DND-41 (cell line): ENCODE measurements at regions not wholly inside any gene's neighbourhood (a gene's known extent, or its start where the extent isn't known, plus 50 kb on each side); places are given as distances from the start of the nearest gene placed in this dataset.
A peak's percentile ranks its signal among the peaks of the same experiment; 100 is the strongest.

ENCODE experiments used
- ATAC-seq: fragments of 200-7000 bp; cut with Tn5 transposase; 3 replicates; pipeline ENCODE4 v1.9.1; 2021; ENCODE audit warnings: low read depth; ENCODE audit not compliant: insufficient read depth
- DNase-seq: peaks from one replicate; pipeline ENCODE4 v3.0.0-alpha.2; 2020
- H2AFZ ChIP-seq: 2 replicates; pipeline ENCODE4 v1.6.0; 2012; ENCODE audit warnings: low read depth, low read length
- H3K27ac ChIP-seq: 2 replicates; pipeline ENCODE4 v1.5.1; 2012; ENCODE audit warnings: low read length, inconsistent platforms
- H3K27me3 ChIP-seq: fragments of 200-600 bp; sonication (generic); 2 replicates; pipeline ENCODE4 v1.6.0; 2012; ENCODE audit warnings: low read length, mild to moderate bottlenecking, inconsistent platforms; ENCODE audit not compliant: insufficient read depth, poor library complexity
- H3K36me3 ChIP-seq: 2 replicates; pipeline ENCODE4 v1.5.1; 2012; ENCODE audit warnings: low read length, inconsistent platforms; ENCODE audit not compliant: insufficient read depth
- H3K4me1 ChIP-seq: 2 replicates; pipeline ENCODE4 v1.5.1; 2012; ENCODE audit warnings: mild to moderate bottlenecking, low read length; ENCODE audit not compliant: insufficient read depth
- H3K4me2 ChIP-seq: 2 replicates; pipeline ENCODE4 v1.6.0; 2012; ENCODE audit warnings: mild to moderate bottlenecking, moderate library complexity, low read length, inconsistent platforms; ENCODE audit not compliant: insufficient read depth
- H3K4me3 ChIP-seq, 2 experiments: fragments of 200-600 bp in 1 of 2; shearing (Covaris generic) in 1 of 2; 2 replicates each; pipeline ENCODE4 v1.5.1; 2012 to 2016; ENCODE audit warnings: inconsistent platforms in 2 of 2, low read length in 2 of 2, mild to moderate bottlenecking in 2 of 2, low read depth in 1 of 2, moderate library complexity in 1 of 2
- H3K79me2 ChIP-seq: 2 replicates; pipeline ENCODE4 v1.6.0; 2012; ENCODE audit warnings: low read length, inconsistent platforms; ENCODE audit not compliant: insufficient read depth
- H3K9ac ChIP-seq: 2 replicates; pipeline ENCODE4 v1.6.0; 2012; ENCODE audit warnings: low read depth, mild to moderate bottlenecking, inconsistent platforms, low read length, moderate library complexity
- H3K9me3 ChIP-seq: 2 replicates; pipeline ENCODE4 v1.5.1; 2012; ENCODE audit warnings: low read length, moderate library complexity, mild to moderate bottlenecking, inconsistent platforms; ENCODE audit not compliant: insufficient read depth, severe bottlenecking
- H4K20me1 ChIP-seq: 2 replicates; pipeline ENCODE4 v1.6.0; 2012; ENCODE audit warnings: low read length; ENCODE audit not compliant: insufficient read depth
- CTCF ChIP-seq: IDR thresholded peaks from 2 replicates; pipeline ENCODE4 v1.5.1; 2012; ENCODE audit warnings: borderline replicate concordance, low read length, moderate library complexity, mild to moderate bottlenecking; ENCODE audit not compliant: poor library complexity, severe bottlenecking; ENCODE audit errors: extremely low read depth
- EZH2 ChIP-seq: IDR thresholded peaks from 3 replicates; pipeline ENCODE4 v1.6.1; 2012; ENCODE audit warnings: borderline replicate concordance, low read depth, mild to moderate bottlenecking, moderate library complexity, low read length, inconsistent platforms; ENCODE audit not compliant: severe bottlenecking

- no peak overlapping the region for H3K9ac ChIP-seq
- no peaks in the 10 kb centered on the region for H3K79me2 ChIP-seq
- peaks cover 63% of the 10 kb centered on the region for H3K4me1 ChIP-seq
- no peaks in the 10 kb centered on the region for H3K27me3 ChIP-seq
- DNase-seq: no peak
- TF ChIP-seq EZH2 (no peak), CTCF (no peak)
- no peak for ATAC-seq
- H2AFZ ChIP-seq: peak overlapping the region; percentile 15; the same call in 1 of the 2 replicates
- H4K20me1 ChIP-seq: no peaks in the 10 kb centered on the region
- H3K4me2 ChIP-seq: no peak overlapping the region
- 0 out of 2 replicates have a peak overlapping the region, but pooled peaks have one; percentile 4 for H3K27ac ChIP-seq
- H3K4me3 ChIP-seq: no peak overlapping the region
- no peaks in the 10 kb centered on the region for H3K36me3 ChIP-seq
- H3K9me3 ChIP-seq: no peaks in the 10 kb centered on the region
These were observed 339.5 kb upstream of the SLC39A10 start for GRCh38 chr2:195317550-195317949.

GRCh38 chr2:195316486-195316885, 340.5 kb upstream of the SLC39A10 start:
- Histone ChIP-seq H4K20me1 (no peaks in the 10 kb centered on the region), H3K9ac (no peak overlapping the region), H3K27ac (no peak overlapping the region), H3K9me3 (no peaks in the 10 kb centered on the region), H3K4me1 (peaks cover 53% of the 10 kb centered on the region), H3K4me3 (no peak overlapping the region), H3K4me2 (no peak overlapping the region), H3K79me2 (no peaks in the 10 kb centered on the region), H3K27me3 (no peaks in the 10 kb centered on the region), H2AFZ (no peak overlapping the region), H3K36me3 (no peaks in the 10 kb centered on the region)
- DNase-seq (no peak), ATAC-seq (no peak)
- TF ChIP-seq CTCF (no peak), EZH2 (no peak)

GRCh38 chr2:195313962-195314361, 343.1 kb upstream of the SLC39A10 start:
- ATAC-seq (peak; percentile 50; the same call in 2 of the 3 replicates), DNase-seq (no peak)
- no peaks in the 10 kb centered on the region for H4K20me1 ChIP-seq
- H3K4me2 ChIP-seq: no peak overlapping the region
- peak overlapping the region; percentile 21; the same call in 1 of the 2 replicates for H2AFZ ChIP-seq
- no peak for TF ChIP-seq CTCF
- TF ChIP-seq EZH2: no peak
- no peaks in the 10 kb centered on the region for H3K27me3 ChIP-seq
- H3K27ac ChIP-seq: no peak overlapping the region
- no peak overlapping the region for H3K4me3 ChIP-seq
- H3K9ac ChIP-seq: no peak overlapping the region
- no peaks in the 10 kb centered on the region for H3K36me3 ChIP-seq
- no peaks in the 10 kb centered on the region for H3K79me2 ChIP-seq
- H3K9me3 ChIP-seq: no peaks in the 10 kb centered on the region
- H3K4me1 ChIP-seq: peaks cover 28% of the 10 kb centered on the region

- 0 out of 2 replicates have a peak overlapping the region, but pooled peaks have one; percentile 10 for H2AFZ ChIP-seq
- peaks cover 15% of the 10 kb centered on the region; the same call in 1 of the 2 replicates for H3K4me1 ChIP-seq
- H3K79me2 ChIP-seq: no peaks in the 10 kb centered on the region
- no peak overlapping the region for H3K4me3 ChIP-seq
- H3K4me2 ChIP-seq: no peak overlapping the region
- peak; percentile 57; the same call in 1 of the 3 replicates for ATAC-seq
- H3K9ac ChIP-seq: no peak overlapping the region
- no peak for DNase-seq
- no peaks in the 10 kb centered on the region for H3K36me3 ChIP-seq
- no peak for TF ChIP-seq EZH2
- TF ChIP-seq CTCF: peak; percentile 33
- H4K20me1 ChIP-seq: no peaks in the 10 kb centered on the region
- no peaks in the 10 kb centered on the region for H3K27me3 ChIP-seq
- H3K9me3 ChIP-seq: no peaks in the 10 kb centered on the region
- no peak overlapping the region for H3K27ac ChIP-seq
These were observed 344.4 kb upstream of the SLC39A10 start for GRCh38 chr2:195312662-195313061.
